DOHH2 (cell line): ENCODE measurements at regions not wholly inside any gene's neighbourhood (a gene's known extent, or its start where the extent isn't known, plus 50 kb on each side); places are given as distances from the start of the nearest gene placed in this dataset.

ENCODE experiments used
- H3F3A ChIP-seq: fragments of 200-600 bp; sonication (generic), shearing (Covaris generic); 2 replicates; pipeline ENCODE4 v1.6.0; 2016; ENCODE audit warnings: antibody characterized with exemption, mild to moderate bottlenecking; ENCODE audit not compliant: control insufficient read depth, insufficient read depth
- H3K27ac ChIP-seq: fragments of 200-600 bp; sonication (generic); 2 replicates; pipeline ENCODE4 v1.5.1; 2014; ENCODE audit warnings: low read depth, mild to moderate bottlenecking, low read length, moderate library complexity
- H3K27me3 ChIP-seq: fragments of 200-600 bp; sonication (generic); 2 replicates; pipeline ENCODE4 v1.6.1; 2014; ENCODE audit warnings: mild to moderate bottlenecking, low read length, mixed read lengths; ENCODE audit not compliant: control insufficient read depth
- H3K36me3 ChIP-seq: fragments of 200-600 bp; sonication (generic); 2 replicates; pipeline ENCODE4 v1.6.1; 2014; ENCODE audit warnings: mild to moderate bottlenecking, low read length, moderate library complexity, mixed read lengths; ENCODE audit not compliant: control insufficient read depth
- H3K4me1 ChIP-seq: fragments of 200-600 bp; sonication (generic); 2 replicates; pipeline ENCODE4 v1.6.1; 2014; ENCODE audit warnings: mild to moderate bottlenecking, low read length, mixed read lengths; ENCODE audit not compliant: control insufficient read depth
- H3K4me2 ChIP-seq: fragments of 200-600 bp; sonication (generic); 2 replicates; pipeline ENCODE4 v1.6.0; 2014; ENCODE audit warnings: mild to moderate bottlenecking, low read length, moderate library complexity
- H3K4me3 ChIP-seq: fragments of 200-600 bp; sonication (generic); 2 replicates; pipeline ENCODE4 v1.5.1; 2014; ENCODE audit warnings: mild to moderate bottlenecking, low read length, mixed read lengths
- H3K79me2 ChIP-seq: fragments of 200-600 bp; sonication (generic); 2 replicates; pipeline ENCODE4 v1.6.1; 2014; ENCODE audit warnings: mild to moderate bottlenecking, low read length, mixed read lengths; ENCODE audit not compliant: control insufficient read depth
- H3K9me2 ChIP-seq: fragments of 200-600 bp; sonication (generic); replicated peaks from 2 replicates; pipeline ENCODE4 v1.6.1; 2014; ENCODE audit warnings: mild to moderate bottlenecking, low read length, mixed read lengths; ENCODE audit not compliant: control insufficient read depth
- H3K9me3 ChIP-seq: fragments of 200-600 bp; sonication (generic); 2 replicates; pipeline ENCODE4 v1.6.1; 2014; ENCODE audit warnings: antibody characterized with exemption, low read length, mixed read lengths; ENCODE audit not compliant: control insufficient read depth, insufficient read depth
- H4K20me1 ChIP-seq: fragments of 200-600 bp; sonication (generic); 2 replicates; pipeline ENCODE4 v1.6.0; 2014; ENCODE audit warnings: low read depth, mild to moderate bottlenecking, antibody characterized with exemption, low read length, moderate library complexity; ENCODE audit not compliant: control insufficient read depth, insufficient read depth
- EZH2phosphoT487 ChIP-seq: fragments of 200-600 bp; sonication (generic); IDR thresholded peaks from 2 replicates; pipeline ENCODE4 v1.6.1; 2017; ENCODE audit warnings: borderline replicate concordance, mild to moderate bottlenecking, antibody characterized with exemption, low read length, moderate library complexity, mixed read lengths
- TF ChIP-seq, protein P1 (sequence below): fragments of 200-600 bp; sonication (generic); IDR thresholded peaks from one replicate; pipeline ENCODE4 v1.5.1; 2014; ENCODE audit warnings: antibody characterized with exemption, mild to moderate bottlenecking, low read depth, low read length; ENCODE audit not compliant: poor library complexity, severe bottlenecking

DNA sequence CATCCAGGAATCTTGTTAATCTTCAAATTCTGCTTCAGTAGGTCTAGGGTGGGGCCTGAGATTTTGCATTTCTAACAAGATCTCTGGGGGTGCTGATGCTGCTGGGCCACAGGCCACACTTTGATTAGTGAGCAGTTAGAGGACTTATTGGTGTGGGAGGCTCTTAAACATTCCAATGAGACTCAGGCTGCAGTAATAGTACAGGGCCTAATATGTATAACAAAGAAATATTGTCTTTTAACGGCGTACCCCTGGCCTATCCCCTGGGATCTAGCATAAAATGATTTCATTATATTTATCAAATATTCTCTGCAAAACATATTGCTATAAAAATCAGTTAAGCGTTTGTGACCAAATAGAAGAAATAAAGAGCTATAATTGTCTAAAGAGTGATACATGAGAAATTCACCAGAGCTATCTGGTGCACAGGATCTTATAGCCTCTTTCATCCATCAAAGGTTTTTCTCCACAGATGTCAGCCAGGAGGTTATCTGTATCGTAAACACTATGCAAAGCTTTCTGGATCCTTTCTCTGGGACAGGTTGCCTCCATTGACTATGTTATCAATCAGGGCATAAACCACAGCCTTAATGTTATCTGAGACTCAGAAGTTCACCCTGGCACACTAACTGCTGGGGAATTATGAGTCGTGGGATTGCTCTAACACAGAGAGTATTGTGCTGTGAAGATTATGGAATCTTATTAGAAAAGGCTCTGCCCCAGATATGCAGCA, 488.5 kb upstream of the MAP3K7 start:
- no peak overlapping the region for H3K4me3 ChIP-seq
- no peaks in the 10 kb centered on the region for H3F3A ChIP-seq
- no peaks in the 10 kb centered on the region for H3K27me3 ChIP-seq
- H3K9me2 ChIP-seq: no peaks in the 10 kb centered on the region
- H3K36me3 ChIP-seq: no peaks in the 10 kb centered on the region
- no peaks in the 10 kb centered on the region for H3K4me1 ChIP-seq
- H3K9me3 ChIP-seq: no peaks in the 10 kb centered on the region
- H3K79me2 ChIP-seq: no peaks in the 10 kb centered on the region
- TF ChIP-seq, protein P1, sequence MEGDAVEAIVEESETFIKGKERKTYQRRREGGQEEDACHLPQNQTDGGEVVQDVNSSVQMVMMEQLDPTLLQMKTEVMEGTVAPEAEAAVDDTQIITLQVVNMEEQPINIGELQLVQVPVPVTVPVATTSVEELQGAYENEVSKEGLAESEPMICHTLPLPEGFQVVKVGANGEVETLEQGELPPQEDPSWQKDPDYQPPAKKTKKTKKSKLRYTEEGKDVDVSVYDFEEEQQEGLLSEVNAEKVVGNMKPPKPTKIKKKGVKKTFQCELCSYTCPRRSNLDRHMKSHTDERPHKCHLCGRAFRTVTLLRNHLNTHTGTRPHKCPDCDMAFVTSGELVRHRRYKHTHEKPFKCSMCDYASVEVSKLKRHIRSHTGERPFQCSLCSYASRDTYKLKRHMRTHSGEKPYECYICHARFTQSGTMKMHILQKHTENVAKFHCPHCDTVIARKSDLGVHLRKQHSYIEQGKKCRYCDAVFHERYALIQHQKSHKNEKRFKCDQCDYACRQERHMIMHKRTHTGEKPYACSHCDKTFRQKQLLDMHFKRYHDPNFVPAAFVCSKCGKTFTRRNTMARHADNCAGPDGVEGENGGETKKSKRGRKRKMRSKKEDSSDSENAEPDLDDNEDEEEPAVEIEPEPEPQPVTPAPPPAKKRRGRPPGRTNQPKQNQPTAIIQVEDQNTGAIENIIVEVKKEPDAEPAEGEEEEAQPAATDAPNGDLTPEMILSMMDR: no peak
- TF ChIP-seq EZH2phosphoT487: no peak
- no peaks in the 10 kb centered on the region for H4K20me1 ChIP-seq
- no peak overlapping the region for H3K4me2 ChIP-seq
- H3K27ac ChIP-seq: no peak overlapping the region

DNA sequence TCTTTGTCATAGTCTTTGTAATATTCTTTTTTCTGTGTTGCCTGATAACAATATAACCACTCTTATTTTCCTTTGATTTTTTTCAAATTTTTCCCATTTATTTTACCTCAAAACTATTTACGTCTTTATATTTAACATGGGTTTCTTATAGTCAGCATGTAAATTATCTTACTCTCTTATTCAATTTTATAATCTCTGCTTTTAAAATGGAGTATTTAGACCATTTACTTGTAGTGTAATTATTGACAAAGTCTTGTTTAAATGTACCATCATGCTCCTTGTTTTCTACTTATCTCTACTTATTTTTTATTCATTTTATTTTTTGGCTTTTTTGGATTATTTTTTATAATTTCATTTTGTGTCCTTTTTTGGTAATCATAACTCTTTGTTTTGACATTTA, 476.5 kb upstream of the MAP3K7 start:
- H3K9me3 ChIP-seq: no peaks in the 10 kb centered on the region
- no peaks in the 10 kb centered on the region for H3K27me3 ChIP-seq
- H3K4me3 ChIP-seq: no peak overlapping the region
- no peaks in the 10 kb centered on the region for H3K79me2 ChIP-seq
- no peak overlapping the region for H3K27ac ChIP-seq
- no peaks in the 10 kb centered on the region for H3F3A ChIP-seq
- no peaks in the 10 kb centered on the region for H3K9me2 ChIP-seq
- H3K36me3 ChIP-seq: no peaks in the 10 kb centered on the region
- no peaks in the 10 kb centered on the region for H3K4me1 ChIP-seq
- no peak for TF ChIP-seq EZH2phosphoT487
- TF ChIP-seq, protein P1: no peak
- H4K20me1 ChIP-seq: no peaks in the 10 kb centered on the region
- H3K4me2 ChIP-seq: no peak overlapping the region

DNA sequence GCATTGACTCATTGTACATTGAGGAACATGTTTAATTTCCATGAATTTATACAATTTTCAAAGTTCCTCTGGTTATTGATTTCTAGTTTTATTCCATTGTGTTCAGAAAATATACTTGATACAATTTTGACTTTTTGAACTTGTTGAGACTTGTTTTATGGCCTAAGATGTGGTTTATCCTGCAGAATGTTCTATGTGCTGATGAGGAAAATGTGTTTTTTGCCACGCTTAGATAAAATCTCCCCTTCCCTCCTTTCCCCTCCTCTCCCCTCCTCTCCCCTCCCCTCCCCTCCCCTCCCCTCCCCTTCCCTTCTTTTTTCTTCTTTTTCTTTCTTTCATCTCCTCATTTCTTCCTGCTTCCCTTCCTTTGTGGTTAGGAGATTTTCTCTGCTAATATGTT, 470.8 kb upstream of the MAP3K7 start:
- Histone ChIP-seq H4K20me1 (no peaks in the 10 kb centered on the region), H3F3A (no peaks in the 10 kb centered on the region), H3K27me3 (no peaks in the 10 kb centered on the region), H3K4me2 (no peak overlapping the region), H3K79me2 (no peaks in the 10 kb centered on the region), H3K36me3 (no peaks in the 10 kb centered on the region), H3K9me3 (no peaks in the 10 kb centered on the region), H3K27ac (no peak overlapping the region), H3K4me1 (no peaks in the 10 kb centered on the region), H3K4me3 (no peak overlapping the region), H3K9me2 (no peaks in the 10 kb centered on the region)
- no peak for TF ChIP-seq EZH2phosphoT487
- TF ChIP-seq, protein P1: no peak
